PC-3 (cell line): ENCODE measurements at regions not wholly inside any gene's neighbourhood (a gene's known extent, or its start where the extent isn't known, plus 50 kb on each side); places are given as distances from the start of the nearest gene placed in this dataset.

Source experiments
- CTCF ChIP-seq: fragments of 300-600 bp; sonication (generic); conservative IDR thresholded peaks from 2 replicates; pipeline ENCODE4 v1.5.1; 2017; ENCODE audit warnings: antibody characterized with exemption, low read depth, mild to moderate bottlenecking, low read length
- EZH2 ChIP-seq: fragments of 300-600 bp; sonication (generic); IDR thresholded peaks from one replicate; pipeline ENCODE4 v1.6.1; 2017; ENCODE audit warnings: antibody characterized with exemption, mild to moderate bottlenecking, low read length; ENCODE audit not compliant: unreplicated experiment
- EZH2phosphoT487 ChIP-seq: fragments of 300-600 bp; sonication (generic); IDR thresholded peaks from 2 replicates; pipeline ENCODE4 v1.6.1; 2018; ENCODE audit warnings: mild to moderate bottlenecking, antibody characterized with exemption, low read length, borderline replicate concordance

GRCh38 chr10:106450966-106451365 lies 713.5 kb downstream of the SORCS1 start:
- TF ChIP-seq CTCF, result no peak
- TF ChIP-seq EZH2, result no peak
- TF ChIP-seq EZH2phosphoT487, result no peak
